SK-N-SH treated with all-trans-retinoic acid at 6 μM for 48 hours (cell line): ENCODE measurements at regions not wholly inside any gene's neighbourhood (a gene's known extent, or its start where the extent isn't known, plus 50 kb on each side); places are given as distances from the start of the nearest gene placed in this dataset.

Experiments used
- ATAC-seq: fragments of 200-7000 bp; cut with Tn5 transposase; 3 replicates; pipeline ENCODE4 v1.9.1; 2020; ENCODE audit warnings: mild to moderate bottlenecking, moderate library complexity
- ARNTL ChIP-seq: fragments of 450-650 bp; formaldehyde crosslinking; IDR thresholded peaks from 2 replicates; pipeline ENCODE4 v1.5.0; 2020; ENCODE audit warnings: low read depth, mild to moderate bottlenecking, moderate library complexity, borderline replicate concordance
- BACH2 ChIP-seq: fragments of 250-450 bp; sonication (Bioruptor Pico); IDR thresholded peaks from 2 replicates; pipeline ENCODE4 v1.9.0; 2021; ENCODE audit warnings: mild to moderate bottlenecking, borderline replicate concordance
- CSDC2 ChIP-seq: fragments of 250-450 bp; sonication (Bioruptor Pico); IDR thresholded peaks from 2 replicates; pipeline ENCODE4 v1.5.0; 2020; ENCODE audit warnings: mild to moderate bottlenecking, moderate library complexity
- ESRRG ChIP-seq: fragments of 250-450 bp; sonication (Bioruptor Pico); IDR thresholded peaks from 2 replicates; pipeline ENCODE4 v1.6.1; 2021; ENCODE audit warnings: mild to moderate bottlenecking
- GLIS3 ChIP-seq: fragments of 250-450 bp; sonication (Bioruptor Pico); IDR thresholded peaks from 2 replicates; pipeline ENCODE4 v1.5.0; 2020; ENCODE audit warnings: mild to moderate bottlenecking, moderate library complexity
- ISL1 ChIP-seq: fragments of 250-450 bp; sonication (Bioruptor Pico); IDR thresholded peaks from 2 replicates; pipeline ENCODE4 v2.1.2; 2022; ENCODE audit warnings: mild to moderate bottlenecking, moderate library complexity
- PPARA ChIP-seq: fragments of 250-450 bp; sonication (Bioruptor Pico); IDR thresholded peaks from 2 replicates; pipeline ENCODE4 v1.5.0; 2020; ENCODE audit warnings: mild to moderate bottlenecking, borderline replicate concordance
- RARB ChIP-seq: fragments of 250-450 bp; sonication (Bioruptor Pico); IDR thresholded peaks from 2 replicates; pipeline ENCODE4 v1.8.0; 2021; ENCODE audit warnings: mild to moderate bottlenecking, moderate library complexity
- SNAI2 ChIP-seq: fragments of 250-450 bp; sonication (Bioruptor Pico); IDR thresholded peaks from 2 replicates; pipeline ENCODE4 v1.5.0; 2020; ENCODE audit warnings: mild to moderate bottlenecking, moderate library complexity
- TCF4 ChIP-seq: fragments of 250-450 bp; sonication (Bioruptor Pico); IDR thresholded peaks from 2 replicates; pipeline ENCODE4 v1.8.0; 2021; ENCODE audit warnings: mild to moderate bottlenecking, moderate library complexity, borderline replicate concordance
- TOX ChIP-seq: fragments of 250-450 bp; sonication (Bioruptor Pico); IDR thresholded peaks from 2 replicates; pipeline ENCODE4 v1.8.0; 2021; ENCODE audit warnings: mild to moderate bottlenecking, moderate library complexity, borderline replicate concordance
- ZFP3 ChIP-seq: fragments of 250-450 bp; sonication (Bioruptor Pico); IDR thresholded peaks from 2 replicates; pipeline ENCODE4 v1.5.0; 2020; ENCODE audit warnings: mild to moderate bottlenecking, moderate library complexity
- ZFP30 ChIP-seq: fragments of 450-650 bp; formaldehyde crosslinking; IDR thresholded peaks from 2 replicates; pipeline ENCODE4 v1.5.0; 2022; ENCODE audit warnings: mild to moderate bottlenecking, moderate library complexity
- ZNF565 ChIP-seq: fragments of 450-650 bp; formaldehyde crosslinking; conservative IDR thresholded peaks from 2 replicates; pipeline ENCODE4 v1.5.0; 2020; ENCODE audit warnings: low read depth, mild to moderate bottlenecking, moderate library complexity
- ZNF70 ChIP-seq: fragments of 450-650 bp; formaldehyde crosslinking; IDR thresholded peaks from 2 replicates; pipeline ENCODE4 v1.5.0; 2020; ENCODE audit warnings: mild to moderate bottlenecking, moderate library complexity
- ZNF8 ChIP-seq: fragments of 450-650 bp; formaldehyde crosslinking; IDR thresholded peaks from 2 replicates; pipeline ENCODE4 v1.5.0; 2020; ENCODE audit warnings: mild to moderate bottlenecking, moderate library complexity
- TF ChIP-seq, protein P1 (sequence below): fragments of 250-450 bp; sonication (Bioruptor Pico); IDR thresholded peaks from 2 replicates; pipeline ENCODE4 v1.8.0; 2020; ENCODE audit warnings: mild to moderate bottlenecking, moderate library complexity, borderline replicate concordance
- TF ChIP-seq, protein P2 (sequence below): fragments of 250-450 bp; sonication (Bioruptor Pico); IDR thresholded peaks from 2 replicates; pipeline ENCODE4 v1.5.1; 2021; ENCODE audit warnings: mild to moderate bottlenecking, moderate library complexity
- TF ChIP-seq, protein P3 (sequence below): fragments of 250-450 bp; sonication (Bioruptor Pico); IDR thresholded peaks from 2 replicates; pipeline ENCODE4 v1.5.1; 2020; ENCODE audit warnings: low read depth, mild to moderate bottlenecking, moderate library complexity
- TF ChIP-seq, protein P4 (sequence below): fragments of 250-450 bp; sonication (Bioruptor Pico); IDR thresholded peaks from 2 replicates; pipeline ENCODE4 v1.8.0; 2021; ENCODE audit warnings: low read depth, mild to moderate bottlenecking, moderate library complexity, borderline replicate concordance
- TF ChIP-seq, protein P5 (sequence below): fragments of 250-450 bp; sonication (Bioruptor Pico); IDR thresholded peaks from 2 replicates; pipeline ENCODE4 v1.5.0; 2020; ENCODE audit warnings: mild to moderate bottlenecking, moderate library complexity

DNA sequence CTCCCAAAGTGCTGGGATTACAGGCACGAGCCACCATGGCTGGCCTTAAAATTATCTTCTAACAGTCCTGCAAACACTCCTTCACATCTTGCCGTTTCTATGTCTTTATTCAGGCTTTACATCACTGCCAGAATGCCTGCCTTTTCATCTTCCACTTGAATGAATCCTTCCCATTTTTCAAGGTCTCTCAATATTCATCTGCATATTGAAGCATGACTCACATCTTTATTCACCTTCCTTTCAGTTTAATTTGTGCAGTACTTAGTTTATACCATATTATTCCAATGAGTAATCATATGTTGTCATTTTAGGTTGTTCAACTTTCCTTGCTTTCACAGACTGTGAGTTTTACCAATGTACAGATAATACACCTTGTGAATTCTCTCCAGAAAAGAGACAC, 510.1 kb upstream of the PIK3C3 start (continued):
- TF ChIP-seq, protein P1, sequence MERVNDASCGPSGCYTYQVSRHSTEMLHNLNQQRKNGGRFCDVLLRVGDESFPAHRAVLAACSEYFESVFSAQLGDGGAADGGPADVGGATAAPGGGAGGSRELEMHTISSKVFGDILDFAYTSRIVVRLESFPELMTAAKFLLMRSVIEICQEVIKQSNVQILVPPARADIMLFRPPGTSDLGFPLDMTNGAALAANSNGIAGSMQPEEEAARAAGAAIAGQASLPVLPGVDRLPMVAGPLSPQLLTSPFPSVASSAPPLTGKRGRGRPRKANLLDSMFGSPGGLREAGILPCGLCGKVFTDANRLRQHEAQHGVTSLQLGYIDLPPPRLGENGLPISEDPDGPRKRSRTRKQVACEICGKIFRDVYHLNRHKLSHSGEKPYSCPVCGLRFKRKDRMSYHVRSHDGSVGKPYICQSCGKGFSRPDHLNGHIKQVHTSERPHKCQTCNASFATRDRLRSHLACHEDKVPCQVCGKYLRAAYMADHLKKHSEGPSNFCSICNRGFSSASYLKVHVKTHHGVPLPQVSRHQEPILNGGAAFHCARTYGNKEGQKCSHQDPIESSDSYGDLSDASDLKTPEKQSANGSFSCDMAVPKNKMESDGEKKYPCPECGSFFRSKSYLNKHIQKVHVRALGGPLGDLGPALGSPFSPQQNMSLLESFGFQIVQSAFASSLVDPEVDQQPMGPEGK (CRISPR knock-in tag), result no peak

DNA sequence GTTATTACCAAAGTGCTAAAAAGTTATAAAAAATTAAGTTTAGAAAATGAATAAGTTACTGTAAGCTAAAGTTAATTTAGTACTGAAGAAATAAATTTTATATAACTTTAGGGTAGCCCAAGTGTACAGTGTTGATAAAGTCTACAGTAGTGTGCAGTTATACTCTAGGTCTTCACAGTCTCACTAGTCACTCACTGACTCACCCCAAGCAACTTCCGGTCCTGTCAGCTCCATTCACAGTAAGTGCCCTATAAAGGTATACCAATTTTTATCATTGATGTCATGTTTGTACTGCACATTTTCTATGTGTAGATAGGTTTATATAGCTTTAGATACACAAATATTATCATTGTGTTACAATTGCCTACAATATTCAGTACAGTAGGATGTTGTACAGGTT, 518.3 kb upstream of the PIK3C3 start:
- TF ChIP-seq TCF4 (CRISPR knock-in tag) (no peak), SNAI2 (CRISPR knock-in tag) (no peak), ZNF565 (CRISPR knock-in tag) (no peak), ZFP30 (no peak), TOX (CRISPR knock-in tag) (no peak), ESRRG (CRISPR knock-in tag) (no peak)
- TF ChIP-seq, protein P1 (CRISPR knock-in tag), result no peak
- TF ChIP-seq, protein P2, sequence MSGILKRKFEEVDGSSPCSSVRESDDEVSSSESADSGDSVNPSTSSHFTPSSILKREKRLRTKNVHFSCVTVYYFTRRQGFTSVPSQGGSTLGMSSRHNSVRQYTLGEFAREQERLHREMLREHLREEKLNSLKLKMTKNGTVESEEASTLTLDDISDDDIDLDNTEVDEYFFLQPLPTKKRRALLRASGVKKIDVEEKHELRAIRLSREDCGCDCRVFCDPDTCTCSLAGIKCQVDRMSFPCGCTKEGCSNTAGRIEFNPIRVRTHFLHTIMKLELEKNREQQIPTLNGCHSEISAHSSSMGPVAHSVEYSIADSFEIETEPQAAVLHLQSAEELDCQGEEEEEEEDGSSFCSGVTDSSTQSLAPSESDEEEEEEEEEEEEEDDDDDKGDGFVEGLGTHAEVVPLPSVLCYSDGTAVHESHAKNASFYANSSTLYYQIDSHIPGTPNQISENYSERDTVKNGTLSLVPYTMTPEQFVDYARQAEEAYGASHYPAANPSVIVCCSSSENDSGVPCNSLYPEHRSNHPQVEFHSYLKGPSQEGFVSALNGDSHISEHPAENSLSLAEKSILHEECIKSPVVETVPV (CRISPR knock-in tag), result no peak
- TF ChIP-seq, protein P3, sequence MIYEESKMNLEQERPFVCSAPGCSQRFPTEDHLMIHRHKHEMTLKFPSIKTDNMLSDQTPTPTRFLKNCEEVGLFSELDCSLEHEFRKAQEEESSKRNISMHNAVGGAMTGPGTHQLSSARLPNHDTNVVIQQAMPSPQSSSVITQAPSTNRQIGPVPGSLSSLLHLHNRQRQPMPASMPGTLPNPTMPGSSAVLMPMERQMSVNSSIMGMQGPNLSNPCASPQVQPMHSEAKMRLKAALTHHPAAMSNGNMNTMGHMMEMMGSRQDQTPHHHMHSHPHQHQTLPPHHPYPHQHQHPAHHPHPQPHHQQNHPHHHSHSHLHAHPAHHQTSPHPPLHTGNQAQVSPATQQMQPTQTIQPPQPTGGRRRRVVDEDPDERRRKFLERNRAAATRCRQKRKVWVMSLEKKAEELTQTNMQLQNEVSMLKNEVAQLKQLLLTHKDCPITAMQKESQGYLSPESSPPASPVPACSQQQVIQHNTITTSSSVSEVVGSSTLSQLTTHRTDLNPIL (CRISPR knock-in tag), result no peak
- TF ChIP-seq, all 23 proteins: peak for 0
- ATAC-seq, result 0 out of 3 replicates have a peak, but pooled peaks have one; percentile 31

DNA sequence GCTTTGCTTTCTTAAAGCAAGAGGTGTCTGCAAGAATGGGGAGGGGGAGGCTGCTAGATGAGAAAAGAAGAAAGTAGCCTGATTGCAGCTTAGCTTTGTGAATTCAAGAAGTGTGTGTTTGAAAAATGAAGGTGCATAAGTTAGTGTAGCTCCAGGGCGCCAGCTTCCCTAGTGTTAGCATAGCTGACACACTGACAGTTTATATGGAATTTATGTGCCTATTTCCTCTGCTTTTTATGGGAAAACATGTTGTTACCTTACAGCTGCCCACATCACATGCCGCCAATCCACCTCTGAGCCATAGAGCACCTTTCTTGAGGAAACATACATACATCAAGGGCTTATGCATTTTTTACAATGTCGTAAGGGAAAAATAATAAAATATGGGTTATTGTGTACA, 536.4 kb upstream of the PIK3C3 start:
- no peak for ATAC-seq
- no peak for TF ChIP-seq SNAI2 (CRISPR knock-in tag)
- TF ChIP-seq ZFP3 (CRISPR knock-in tag), result no peak
- TF ChIP-seq, protein P1 (CRISPR knock-in tag), result no peak
- no peak for TF ChIP-seq TCF4 (CRISPR knock-in tag)
- TF ChIP-seq RARB (CRISPR knock-in tag), result no peak
- TF ChIP-seq, protein P3 (CRISPR knock-in tag), result no peak
- TF ChIP-seq BACH2, result no peak
- TF ChIP-seq PPARA (CRISPR knock-in tag), result no peak
- TF ChIP-seq ZNF8 (CRISPR knock-in tag), result no peak
- TF ChIP-seq ZNF565 (CRISPR knock-in tag), result no peak
- no peak for TF ChIP-seq ZNF70 (CRISPR knock-in tag)
- TF ChIP-seq, protein P4, sequence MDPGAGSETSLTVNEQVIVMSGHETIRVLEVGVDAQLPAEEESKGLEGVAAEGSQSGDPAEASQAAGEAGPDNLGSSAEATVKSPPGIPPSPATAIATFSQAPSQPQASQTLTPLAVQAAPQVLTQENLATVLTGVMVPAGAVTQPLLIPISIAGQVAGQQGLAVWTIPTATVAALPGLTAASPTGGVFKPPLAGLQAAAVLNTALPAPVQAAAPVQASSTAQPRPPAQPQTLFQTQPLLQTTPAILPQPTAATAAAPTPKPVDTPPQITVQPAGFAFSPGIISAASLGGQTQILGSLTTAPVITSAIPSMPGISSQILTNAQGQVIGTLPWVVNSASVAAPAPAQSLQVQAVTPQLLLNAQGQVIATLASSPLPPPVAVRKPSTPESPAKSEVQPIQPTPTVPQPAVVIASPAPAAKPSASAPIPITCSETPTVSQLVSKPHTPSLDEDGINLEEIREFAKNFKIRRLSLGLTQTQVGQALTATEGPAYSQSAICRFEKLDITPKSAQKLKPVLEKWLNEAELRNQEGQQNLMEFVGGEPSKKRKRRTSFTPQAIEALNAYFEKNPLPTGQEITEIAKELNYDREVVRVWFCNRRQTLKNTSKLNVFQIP (CRISPR knock-in tag), result no peak
- TF ChIP-seq CSDC2 (CRISPR knock-in tag), result no peak
- no peak for TF ChIP-seq ARNTL (CRISPR knock-in tag)
- TF ChIP-seq, protein P5, sequence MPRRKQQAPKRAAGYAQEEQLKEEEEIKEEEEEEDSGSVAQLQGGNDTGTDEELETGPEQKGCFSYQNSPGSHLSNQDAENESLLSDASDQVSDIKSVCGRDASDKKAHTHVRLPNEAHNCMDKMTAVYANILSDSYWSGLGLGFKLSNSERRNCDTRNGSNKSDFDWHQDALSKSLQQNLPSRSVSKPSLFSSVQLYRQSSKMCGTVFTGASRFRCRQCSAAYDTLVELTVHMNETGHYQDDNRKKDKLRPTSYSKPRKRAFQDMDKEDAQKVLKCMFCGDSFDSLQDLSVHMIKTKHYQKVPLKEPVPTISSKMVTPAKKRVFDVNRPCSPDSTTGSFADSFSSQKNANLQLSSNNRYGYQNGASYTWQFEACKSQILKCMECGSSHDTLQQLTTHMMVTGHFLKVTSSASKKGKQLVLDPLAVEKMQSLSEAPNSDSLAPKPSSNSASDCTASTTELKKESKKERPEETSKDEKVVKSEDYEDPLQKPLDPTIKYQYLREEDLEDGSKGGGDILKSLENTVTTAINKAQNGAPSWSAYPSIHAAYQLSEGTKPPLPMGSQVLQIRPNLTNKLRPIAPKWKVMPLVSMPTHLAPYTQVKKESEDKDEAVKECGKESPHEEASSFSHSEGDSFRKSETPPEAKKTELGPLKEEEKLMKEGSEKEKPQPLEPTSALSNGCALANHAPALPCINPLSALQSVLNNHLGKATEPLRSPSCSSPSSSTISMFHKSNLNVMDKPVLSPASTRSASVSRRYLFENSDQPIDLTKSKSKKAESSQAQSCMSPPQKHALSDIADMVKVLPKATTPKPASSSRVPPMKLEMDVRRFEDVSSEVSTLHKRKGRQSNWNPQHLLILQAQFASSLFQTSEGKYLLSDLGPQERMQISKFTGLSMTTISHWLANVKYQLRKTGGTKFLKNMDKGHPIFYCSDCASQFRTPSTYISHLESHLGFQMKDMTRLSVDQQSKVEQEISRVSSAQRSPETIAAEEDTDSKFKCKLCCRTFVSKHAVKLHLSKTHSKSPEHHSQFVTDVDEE, result no peak
- no peak for TF ChIP-seq TOX (CRISPR knock-in tag)
- TF ChIP-seq ISL1 (CRISPR knock-in tag), result no peak
- TF ChIP-seq GLIS3 (CRISPR knock-in tag), result no peak
- TF ChIP-seq, protein P2 (CRISPR knock-in tag), result no peak
